GM19238 (cell line): ENCODE measurements at regions not wholly inside any gene's neighbourhood (a gene's known extent, or its start where the extent isn't known, plus 50 kb on each side); places are given as distances from the start of the nearest gene placed in this dataset.
A peak's percentile ranks its signal among the peaks of the same experiment; 100 is the strongest.
"Not testable (repeated sequence)": the region's sequence is repeated elsewhere in the genome, so short reads cannot be mapped to it uniquely, and the experiment has no call there.

Experiments
- DNase-seq: peaks from one replicate; pipeline ENCODE4 v3.0.0; 2011; ENCODE audit warnings: low spot score; ENCODE audit not compliant: insufficient read length

DNA sequence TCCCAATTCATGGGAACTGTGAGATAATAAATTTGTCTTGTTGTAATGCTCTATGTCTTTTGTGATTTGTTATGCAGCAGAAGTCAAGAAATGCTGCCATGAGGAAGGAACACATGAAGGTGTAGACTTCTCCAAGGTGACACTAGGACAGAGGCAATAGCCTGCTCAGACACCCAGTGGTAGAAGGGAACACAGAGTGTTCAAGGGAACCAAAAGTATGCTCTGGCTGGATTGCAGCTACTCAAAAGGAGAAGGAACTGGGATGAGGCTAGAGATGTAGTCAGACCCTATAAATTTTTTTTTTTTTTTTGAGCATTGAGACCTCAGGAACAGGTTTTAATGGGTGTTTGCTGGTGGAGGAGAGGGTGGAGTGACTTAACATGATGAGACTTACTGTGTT, 232.5 kb downstream of the PARP8 start:
- DNase-seq: no peak

DNA sequence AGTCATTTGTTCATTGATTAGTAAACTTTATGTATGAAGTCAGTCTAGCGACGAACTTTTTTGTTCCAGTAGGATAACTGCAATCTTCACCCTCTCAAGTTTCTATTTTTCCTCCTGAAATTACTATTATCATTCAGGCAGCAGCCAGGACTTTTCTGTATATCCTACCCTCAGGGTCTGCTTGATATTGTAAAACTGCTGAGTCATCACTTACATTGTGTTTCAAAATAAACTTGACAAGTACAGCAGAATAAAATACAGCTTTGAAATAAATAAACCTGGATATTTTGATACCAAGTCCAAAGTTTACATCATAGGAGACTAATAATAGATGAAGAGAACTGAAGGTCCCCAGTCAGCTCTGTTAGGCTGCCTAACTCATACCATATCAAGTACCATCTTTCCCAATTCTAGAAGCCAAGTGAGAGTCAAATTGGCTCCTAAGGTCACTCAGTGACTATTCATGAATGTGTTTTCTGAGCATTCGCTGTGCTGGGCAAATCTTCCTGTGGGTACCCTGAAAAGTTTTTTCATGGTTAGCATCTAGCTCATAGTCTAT, 234.6 kb downstream of the PARP8 start:
- no peak for DNase-seq

DNA sequence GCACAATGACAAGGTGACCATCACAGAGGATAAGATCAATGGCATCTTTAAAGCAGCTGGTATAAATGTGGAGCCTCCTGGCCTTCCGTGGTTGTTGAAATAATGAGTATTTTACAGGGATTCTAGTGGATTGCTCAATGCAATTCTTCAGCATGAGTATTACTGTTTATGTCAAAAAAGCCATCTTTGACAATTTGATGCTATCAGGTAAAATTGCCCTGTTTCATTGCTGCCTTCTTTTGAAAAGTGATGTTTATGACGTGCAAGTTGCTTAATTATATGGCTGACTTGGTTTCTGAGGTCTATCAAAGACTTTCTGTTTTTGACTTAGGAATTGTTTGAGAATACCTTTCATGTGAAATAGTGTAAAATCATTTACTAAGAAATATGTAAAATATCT, 237.2 kb downstream of the PARP8 start:
- no peak for DNase-seq

DNA sequence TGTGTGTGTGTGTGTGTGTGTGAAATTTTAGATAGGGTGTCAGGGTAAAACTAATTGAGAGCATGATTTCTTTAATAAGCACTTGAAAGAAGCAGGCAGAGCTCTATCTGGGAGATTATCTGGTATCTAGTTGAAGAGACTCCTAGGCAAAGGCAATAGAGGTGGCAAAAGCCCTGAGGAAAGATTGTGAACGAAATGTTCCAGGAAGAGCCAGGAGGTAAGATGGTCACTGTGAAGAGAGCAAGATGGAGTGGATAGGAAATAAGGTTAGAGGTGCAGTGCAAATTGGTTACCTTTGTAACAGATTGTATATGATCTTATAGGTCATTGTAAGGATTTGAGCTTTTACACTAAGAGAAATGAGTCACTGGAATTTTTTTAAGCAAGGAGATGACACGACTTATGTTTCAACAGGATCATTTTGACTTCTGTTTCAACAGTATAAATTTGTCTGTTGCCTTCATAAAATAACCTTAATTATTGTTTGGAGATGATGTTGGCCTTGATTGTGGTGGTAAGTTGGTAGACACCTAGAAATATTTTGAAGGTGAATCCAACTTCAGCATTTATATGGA, 239.6 kb downstream of the PARP8 start:
- no peak for DNase-seq

DNA sequence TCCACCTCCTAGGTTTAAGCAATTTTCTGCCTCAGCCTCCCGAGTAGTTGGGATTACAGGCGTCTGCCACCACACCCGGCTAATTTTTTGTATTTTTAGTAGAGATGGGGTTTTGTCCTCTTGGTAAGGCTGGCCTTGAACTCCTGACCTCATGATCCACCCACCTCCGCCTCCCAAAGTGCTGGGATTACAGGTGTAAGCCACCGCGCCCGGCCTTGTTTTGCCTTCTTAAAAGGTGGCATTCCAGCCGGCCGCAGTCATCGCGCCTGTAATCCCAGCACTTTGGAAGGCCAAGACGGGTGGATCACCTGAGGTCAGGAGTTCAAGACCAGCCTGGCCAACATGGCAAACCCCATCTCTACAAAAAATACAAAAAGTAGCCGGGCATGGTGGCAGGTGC, 253.7 kb downstream of the PARP8 start:
- DNase-seq: not testable (repeated sequence)

DNA sequence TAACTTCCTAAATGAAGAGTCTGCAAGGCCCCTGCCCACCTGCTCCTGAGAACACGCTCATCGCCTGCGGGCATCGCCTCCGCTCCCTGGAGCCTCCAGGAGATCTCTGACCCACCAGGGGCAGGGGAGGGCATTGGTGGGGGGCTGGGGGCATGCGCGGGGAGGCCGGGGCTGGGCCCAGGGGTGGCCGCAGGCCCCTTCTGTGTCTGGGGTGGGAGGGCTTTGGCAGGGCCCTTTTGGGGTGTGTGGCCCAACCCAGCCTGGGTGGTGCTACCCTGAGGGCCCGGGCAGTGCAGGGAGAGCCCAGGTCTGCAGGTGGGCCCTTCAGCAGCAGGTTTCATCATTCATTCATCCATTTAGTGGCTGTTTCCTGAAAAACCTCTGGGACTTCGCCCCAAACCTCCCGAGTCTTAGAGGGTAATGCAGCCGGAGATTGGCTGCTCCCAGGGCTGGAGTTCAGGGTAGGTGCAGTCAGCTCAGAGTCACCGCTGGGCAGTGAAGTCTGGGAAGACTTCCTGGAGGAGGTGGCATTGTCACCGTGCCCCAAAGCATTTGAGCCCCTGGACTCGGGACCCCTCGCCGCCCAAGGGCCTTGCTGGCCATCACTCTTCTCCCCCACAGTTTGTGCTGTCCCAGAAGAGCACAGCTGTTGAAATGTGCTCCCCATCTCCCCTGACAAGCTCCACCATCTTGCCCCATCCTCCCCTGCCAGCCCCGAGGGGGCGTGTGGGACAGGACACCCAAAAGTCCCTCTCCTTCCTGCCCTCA, 255.1 kb downstream of the PARP8 start:
- no peak for DNase-seq

DNA sequence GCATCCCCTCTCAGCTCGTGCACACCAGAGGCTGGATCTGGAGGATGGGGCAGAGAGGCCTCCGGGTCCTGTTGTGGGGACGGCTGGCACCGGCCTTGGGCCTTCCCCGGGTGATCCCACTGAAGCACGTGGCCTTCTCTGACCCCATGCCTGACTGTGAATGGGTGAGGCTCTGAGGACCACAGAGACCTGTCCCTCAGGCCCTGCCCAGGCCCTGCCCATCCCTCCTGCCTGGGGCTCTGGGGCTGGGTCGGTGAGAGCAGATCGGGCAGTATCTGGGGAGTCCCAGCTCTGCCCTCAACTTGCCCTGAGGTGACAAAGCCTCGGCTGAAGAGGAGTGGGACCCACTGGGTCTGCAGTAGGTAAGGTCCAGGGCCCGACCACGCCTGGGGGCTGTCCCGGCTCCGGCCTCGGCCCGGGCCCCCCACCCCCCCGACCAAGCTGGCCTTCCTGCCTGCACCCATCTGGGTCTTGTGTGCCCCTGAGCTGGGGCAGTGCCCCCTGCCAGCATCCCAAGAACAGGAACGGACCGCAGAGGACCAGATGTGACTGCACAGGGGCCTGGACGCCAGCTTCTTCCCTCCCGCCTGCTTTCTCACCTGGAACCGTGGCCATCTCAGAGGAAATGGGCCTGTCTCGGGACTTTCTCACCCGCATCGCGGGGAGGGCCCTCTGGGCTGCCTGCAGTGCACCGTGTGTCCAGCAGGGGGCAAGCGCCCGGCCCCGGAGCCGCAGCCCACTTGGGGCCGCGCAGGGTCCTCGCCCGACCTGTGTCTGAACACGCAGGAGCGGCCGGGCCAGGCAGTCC, 255.9 kb downstream of the PARP8 start:
- not testable (repeated sequence) for DNase-seq

DNA sequence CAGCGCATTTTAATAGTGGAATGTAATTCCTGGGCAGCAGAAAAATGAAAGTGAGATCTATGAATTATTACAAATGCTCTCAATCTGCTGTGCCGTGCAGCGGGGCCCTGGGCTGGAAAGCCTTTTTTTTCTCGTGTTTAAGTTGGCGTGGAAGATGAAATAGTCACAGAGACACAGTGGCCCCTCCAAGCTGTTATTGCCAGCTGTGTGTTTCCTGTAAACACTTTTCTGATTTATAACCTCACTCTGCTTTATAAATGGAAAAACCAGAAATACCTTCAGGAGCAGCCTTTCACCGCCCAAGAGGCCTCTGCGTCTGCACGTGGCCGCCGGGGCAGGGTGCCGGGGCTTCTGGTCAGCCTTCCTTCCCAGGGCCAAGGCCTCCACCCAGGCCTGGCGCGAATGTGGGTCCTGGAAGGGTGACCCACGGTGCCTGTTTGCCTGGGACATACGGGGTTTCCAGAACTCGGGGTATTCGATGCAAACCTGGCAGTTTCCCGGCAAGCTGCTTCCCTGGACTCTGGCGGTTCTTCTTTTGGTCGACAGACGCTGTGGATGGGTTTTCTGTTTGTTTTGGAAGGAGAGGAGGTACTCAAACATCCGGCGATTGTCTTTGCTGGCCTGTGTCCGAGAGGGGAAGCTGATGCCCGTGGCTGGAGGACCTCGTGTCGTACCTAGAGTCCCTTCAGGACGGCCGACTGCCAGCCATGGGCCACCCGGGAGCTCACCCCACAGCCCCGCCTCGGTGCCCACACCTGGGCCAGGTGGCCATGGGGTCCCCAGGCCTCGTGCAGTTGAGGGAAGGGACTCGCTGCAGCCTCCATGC, 256.7 kb downstream of the PARP8 start:
- DNase-seq: no peak

DNA sequence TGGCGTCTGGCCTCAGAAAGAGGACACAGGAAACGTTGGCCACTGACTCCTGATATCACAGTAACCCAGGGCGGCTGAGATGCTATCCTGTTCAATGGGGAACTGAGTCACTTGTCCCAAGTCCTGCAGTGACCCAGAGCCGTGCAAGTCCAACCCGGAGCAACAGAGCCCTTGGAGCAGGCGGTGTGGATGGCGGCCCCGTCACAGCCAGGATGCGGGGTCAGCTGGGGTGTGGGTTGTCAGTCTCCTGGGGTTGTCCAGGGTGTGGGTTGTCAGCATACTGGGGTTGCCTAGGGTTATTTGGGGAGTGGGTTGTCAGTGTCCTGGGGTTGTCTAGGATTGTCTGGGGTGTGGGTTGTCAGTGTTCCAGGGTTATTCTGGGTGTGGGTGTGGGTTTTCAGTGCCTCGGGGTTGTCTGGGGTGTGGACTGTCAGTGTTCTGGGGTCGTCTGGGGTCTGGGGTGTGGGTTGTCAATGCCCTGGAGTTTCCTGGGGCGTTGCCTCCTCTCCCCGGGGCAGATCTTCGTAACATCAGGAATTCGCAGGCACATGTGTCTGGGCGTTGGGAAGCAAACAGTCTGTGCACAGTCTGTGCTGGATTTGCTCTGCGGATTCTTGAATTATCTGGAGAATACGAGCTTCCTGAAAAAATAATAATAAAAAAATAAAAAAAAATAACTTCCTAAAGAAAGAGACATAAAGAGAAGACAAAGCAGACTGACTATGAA, 257.5 kb downstream of the PARP8 start:
- no peak for DNase-seq

DNA sequence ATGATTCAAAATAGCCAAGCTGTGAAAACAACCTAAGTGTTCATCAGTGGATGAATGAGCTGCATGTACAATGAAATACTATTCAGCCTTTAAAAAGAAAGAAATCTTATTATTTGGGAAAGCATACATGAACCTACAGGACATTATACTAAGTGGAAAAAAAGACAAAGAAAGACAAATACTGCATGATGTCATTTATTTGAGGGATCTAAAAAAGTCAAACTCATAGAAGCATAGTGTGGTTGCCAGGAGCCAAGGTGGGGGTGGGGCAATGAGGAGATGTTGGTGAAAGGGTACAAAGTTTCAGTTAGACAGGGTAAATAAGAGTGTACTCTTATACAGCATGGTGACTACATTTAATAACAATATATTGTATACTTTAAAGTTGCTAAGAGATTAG, 261.5 kb downstream of the PARP8 start:
- no peak for DNase-seq

DNA sequence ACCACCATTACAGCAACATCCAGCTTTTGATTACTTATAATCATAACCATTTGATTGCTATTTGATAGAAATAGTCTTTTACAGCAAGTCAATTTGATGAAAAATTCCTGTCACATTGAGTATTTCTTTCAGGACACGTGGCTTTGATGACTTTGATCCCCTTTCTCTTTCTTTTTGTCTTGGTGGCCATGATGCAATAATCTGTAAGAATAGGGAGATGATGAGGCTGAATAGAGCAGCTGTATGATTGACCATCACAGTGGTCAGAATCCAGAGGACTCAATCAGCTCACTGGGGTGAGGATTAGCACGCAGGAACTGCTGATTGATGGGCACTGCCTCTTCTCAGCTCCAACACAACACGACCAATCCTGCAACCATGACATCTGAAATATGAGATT, 262.7 kb downstream of the PARP8 start:
- no peak for DNase-seq

DNA sequence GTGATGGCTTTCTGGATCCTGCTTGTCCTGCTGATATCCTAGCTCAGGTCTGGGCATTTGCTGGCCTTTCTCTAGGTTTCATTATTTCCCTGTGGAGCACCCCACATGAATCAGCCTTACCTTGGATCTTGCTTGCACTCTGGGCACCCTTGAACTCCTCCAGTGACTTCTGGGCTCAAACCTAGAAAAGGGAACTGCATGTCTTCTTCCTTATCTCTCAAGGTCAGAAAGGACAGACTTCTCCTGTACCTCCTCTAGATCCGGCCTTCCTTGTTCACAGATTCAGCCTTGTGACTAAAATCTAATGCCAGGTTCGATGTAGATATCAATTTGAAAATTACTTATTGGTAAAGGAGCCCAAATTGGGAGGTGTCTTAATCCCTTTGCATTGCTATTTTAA, 267.9 kb downstream of the PARP8 start:
- DNase-seq: no peak

DNA sequence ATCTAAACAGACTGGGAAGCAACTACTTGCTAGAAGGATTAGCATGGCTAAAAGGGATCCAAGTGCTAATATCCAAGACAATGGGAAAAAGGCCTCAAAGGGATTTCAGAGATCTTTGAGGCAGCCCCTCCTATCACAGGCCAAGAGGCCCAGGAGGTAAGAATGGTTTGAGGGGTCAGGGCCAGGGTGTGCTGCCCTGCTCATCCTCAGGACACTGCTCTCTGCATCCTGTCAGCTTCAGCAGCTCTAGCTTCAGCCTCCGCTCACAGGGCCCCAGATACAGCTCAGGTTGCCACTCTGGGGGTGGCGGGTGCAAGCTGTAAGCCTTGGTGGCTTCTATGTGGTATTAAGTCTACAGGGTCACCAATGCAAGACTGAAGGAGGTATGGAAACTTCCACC, 278.7 kb downstream of the PARP8 start:
- no peak for DNase-seq

DNA sequence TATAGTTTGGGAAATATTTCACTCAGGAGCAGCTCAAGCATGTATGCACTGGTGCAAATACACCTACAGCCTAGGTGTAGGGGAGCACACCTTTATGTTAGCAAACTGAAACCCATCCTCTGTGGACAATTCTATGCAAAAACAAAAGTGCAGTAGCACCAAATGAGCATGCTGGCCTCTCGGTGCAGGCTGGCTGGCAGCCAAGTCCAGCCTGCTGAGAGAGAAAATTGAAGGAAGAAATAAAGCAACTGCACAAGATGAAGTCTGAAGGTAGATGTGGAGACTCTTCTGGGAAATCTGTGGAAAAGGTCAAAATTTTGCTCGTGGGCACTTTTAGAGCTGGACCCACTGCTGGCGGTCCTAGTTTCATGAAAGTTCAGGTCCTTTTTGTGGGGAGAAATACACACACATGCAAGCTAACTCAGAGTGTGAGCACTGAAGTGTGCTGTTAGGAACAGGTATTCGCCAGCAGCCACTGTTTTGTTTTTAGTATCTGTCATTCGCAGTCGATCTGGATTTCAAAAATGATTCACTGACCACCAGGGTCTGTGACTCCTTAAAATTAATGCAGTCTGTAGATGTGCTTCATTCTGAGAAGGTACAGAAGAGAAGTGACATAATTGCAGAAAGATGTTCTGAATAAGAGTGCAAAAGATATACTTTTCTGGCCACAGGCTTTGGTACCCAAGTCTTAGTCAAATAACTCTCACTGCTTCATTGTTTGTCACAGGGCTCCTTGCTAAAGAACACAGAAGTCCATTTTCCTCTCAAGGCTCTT, 281.7 kb downstream of the PARP8 start:
- no peak for DNase-seq

DNA sequence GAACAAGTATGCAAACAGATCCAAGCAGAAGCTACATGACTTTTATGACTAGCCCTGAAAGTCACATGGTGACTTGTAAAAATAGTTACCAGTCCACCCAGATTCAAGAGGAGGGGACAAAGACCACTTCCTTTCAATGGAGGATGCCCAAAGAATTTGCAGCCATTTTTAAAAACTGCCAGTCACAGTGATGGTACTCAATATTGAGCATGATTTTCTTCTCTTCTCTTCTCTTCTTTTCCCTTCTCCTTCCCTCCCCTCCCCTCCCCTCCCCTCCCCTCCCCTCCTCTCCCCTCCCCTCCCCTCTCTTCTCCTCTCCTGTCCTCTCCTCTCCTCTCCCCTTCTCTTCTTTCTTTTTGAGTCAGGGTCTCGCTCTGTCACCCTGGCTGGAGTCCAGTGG, 286.9 kb downstream of the PARP8 start:
- no peak for DNase-seq

DNA sequence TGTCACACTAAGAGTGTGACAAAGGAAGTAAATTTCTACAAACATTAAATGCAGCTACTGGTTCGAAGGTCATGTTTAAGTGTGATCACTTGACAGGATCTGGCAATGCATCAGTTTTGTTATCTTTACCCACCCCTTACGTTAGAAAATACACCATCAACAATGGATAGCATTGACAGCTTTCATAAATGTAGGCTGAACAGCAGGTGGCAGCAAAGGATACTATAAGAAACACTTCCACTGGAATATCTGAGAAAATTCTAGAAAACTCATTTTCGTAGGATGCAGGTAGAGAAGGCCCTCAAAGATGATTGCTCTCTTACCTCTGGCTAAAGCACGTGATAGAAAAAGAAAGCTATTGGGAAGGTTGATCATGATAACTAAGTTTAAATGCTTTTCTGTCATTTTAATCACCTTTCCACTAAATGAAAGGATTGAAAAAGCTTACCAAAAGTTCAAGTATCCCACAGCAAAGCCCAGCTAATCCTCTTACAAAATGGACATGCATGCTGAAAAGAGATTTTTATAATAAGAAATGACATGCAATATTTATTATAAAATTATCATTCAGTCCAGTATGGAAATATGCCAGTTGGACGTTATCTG, 292.5 kb downstream of the PARP8 start:
- DNase-seq: no peak

DNA sequence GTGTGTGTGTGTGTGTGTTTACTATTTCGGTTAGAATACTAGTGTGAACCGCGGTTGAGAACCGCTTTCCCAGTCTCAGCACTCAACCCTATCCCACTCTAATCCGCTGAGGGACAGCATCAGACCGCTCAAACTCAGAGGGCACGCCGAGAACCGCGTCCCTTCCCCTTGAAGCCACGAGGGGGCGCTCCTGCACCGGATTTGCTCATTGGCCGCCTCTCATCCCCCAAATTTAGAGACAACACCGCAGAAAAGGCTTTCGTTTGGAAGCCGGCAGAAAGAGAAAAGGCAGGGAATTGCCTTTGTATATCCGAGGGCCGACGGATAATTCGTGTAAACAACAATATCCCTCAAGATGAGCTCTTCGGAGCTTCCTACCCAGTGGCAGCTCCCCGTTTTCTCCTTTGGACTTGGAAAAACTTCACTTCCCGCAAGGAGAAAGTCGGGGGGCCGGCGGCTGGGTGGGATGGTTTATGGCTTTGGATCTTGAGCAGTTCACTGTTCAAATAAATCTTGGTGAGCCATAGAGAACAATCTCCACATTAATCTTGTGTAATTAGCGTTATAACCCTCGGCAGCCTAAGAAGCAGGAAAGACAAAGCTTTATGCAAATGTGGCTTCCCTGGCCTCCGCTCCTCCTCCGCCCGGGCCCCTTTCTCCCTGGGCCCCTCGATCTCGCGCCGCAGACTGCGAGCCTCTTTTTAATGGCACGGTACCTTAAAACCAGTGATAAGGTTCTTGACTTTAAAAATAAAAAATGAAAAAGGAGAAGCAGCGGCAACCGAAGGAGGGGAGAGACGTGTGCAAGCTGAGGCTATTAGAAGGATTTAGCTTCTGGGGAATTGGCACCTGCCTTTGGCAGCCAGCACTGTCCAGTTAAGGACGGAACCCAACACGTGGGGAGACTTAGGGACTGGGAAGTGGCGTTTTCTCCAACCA, 296.8 kb downstream of the PARP8 start:
- peak; percentile 66 for DNase-seq

DNA sequence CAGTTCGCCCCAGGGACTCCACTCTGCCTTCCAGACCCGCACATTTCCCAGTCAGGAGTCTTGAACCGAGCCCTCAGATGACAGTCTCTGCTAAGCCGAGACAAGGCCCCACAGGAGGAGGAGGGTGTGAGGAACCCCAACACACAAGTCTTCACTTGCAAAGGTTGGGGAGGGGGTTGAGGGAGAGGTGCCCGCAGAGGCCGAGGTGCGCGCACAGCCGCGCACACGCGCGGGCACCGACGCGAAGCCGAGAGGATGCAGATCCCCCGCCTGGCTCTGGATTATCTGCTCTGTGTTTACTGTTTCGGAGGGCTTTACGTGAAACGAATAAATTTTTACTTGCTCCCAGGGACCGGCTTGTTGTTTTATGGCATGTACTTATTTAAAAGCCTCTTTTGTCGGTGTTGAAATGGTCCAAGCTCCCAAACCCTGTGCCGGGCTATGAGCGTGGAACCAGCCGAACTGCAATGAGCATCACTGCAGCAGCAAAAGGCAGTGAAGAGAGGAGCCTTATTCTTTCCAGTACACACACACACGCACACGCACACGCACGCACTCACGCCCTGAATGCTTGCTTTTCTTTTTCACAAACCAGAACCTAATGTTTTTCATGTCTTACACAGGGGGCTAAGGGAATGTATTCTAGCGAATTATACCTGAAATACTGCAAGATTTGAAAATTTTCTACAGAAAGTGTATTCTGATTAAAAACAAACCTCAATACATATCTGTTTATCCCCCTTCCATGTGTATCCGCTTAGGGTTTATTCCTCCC, 297.7 kb downstream of the PARP8 start:
- no peak for DNase-seq
